ENCODE measurements at regions not wholly inside any gene's neighbourhood (a gene's known extent, or its start where the extent isn't known, plus 50 kb on each side); places are given as distances from the start of the nearest gene placed in this dataset.

GRCh38 chr13:91297503-91297902 is 50.0 kb upstream of the MIR17HG start:
- Mint-ChIP-seq H3K9me3 (no peaks in the 10 kb centered on the region), H3K36me3 (ENCODE audit: low read depth) (no peaks in the 10 kb centered on the region), H3K27me3 (peaks cover 8% of the 10 kb centered on the region), H3K27ac (no peak overlapping the region), H3K4me3 (no peak overlapping the region), H3K4me1 (no peaks in the 10 kb centered on the region)
- DNase-seq, result no peak
- POLR2A ChIA-PET, result no interaction called here
- CTCF ChIA-PET, result no interaction called here

Measured in activated CD4-positive, alpha-beta memory T cell treated with anti-CD3 and anti-CD28 coated beads, Interleukin-2, amount 10 ng/mL, durations not matched to agents 7 days and 5 days (primary cell).